Colonic mucosa (tissue), 4 donors: ENCODE measurements at regions not wholly inside any gene's neighbourhood (a gene's known extent, or its start where the extent isn't known, plus 50 kb on each side); places are given as distances from the start of the nearest gene placed in this dataset.

Experiments
- DNase-seq: peaks from one replicate; pipeline ENCODE4 v3.0.0-alpha.2; 2020
- H3K27ac ChIP-seq: fragments of 200-600 bp; one replicate; pipeline ENCODE4 v1.8.0; 2021
- H3K27me3 ChIP-seq: fragments of 200-600 bp; one replicate; pipeline ENCODE4 v1.8.0; 2021
- H3K36me3 ChIP-seq: fragments of 200-600 bp; one replicate; pipeline ENCODE4 v1.8.0; 2021
- H3K4me1 ChIP-seq: fragments of 200-600 bp; one replicate; pipeline ENCODE4 v1.8.0; 2021; ENCODE audit warnings: mild to moderate bottlenecking
- H3K4me3 ChIP-seq: fragments of 200-600 bp; one replicate; pipeline ENCODE4 v1.8.0; 2021
- H3K9ac ChIP-seq, 2 donors: one replicate each; pipeline ENCODE4 v1.7.0; 2013; ENCODE audit warnings: control low read depth in 2 of 2, low read depth in 2 of 2, low read length in 2 of 2
- H3K9me3 ChIP-seq: fragments of 200-600 bp; one replicate; pipeline ENCODE4 v1.8.0; 2021
- intact Hi-C: fragments of 100-400 bp; cut with DNase I; formaldehyde crosslinking; loops from one replicate; pipeline ENCODE4 v1.14.1; 2022
- TF ChIP-seq, protein P1 (sequence below): fragments of 200-600 bp; IDR thresholded peaks from one replicate; pipeline ENCODE4 v1.8.0; 2022; ENCODE audit warnings: antibody characterized with exemption, mild to moderate bottlenecking
- donor health status: healthy.
- donor health status: DM: no; HTN: no; CAD: no.
- donor health status: DM: no; HTN: no; CAD: no.

- Histone ChIP-seq H3K4me1 (no peaks in the 10 kb centered on the region), H3K27me3 (no peaks in the 10 kb centered on the region), H3K9ac (no peak overlapping the region), H3K9me3 (no peaks in the 10 kb centered on the region), H3K4me3 (no peak overlapping the region), H3K36me3 (no peaks in the 10 kb centered on the region), H3K27ac (no peak overlapping the region)
- TF ChIP-seq, protein P1, sequence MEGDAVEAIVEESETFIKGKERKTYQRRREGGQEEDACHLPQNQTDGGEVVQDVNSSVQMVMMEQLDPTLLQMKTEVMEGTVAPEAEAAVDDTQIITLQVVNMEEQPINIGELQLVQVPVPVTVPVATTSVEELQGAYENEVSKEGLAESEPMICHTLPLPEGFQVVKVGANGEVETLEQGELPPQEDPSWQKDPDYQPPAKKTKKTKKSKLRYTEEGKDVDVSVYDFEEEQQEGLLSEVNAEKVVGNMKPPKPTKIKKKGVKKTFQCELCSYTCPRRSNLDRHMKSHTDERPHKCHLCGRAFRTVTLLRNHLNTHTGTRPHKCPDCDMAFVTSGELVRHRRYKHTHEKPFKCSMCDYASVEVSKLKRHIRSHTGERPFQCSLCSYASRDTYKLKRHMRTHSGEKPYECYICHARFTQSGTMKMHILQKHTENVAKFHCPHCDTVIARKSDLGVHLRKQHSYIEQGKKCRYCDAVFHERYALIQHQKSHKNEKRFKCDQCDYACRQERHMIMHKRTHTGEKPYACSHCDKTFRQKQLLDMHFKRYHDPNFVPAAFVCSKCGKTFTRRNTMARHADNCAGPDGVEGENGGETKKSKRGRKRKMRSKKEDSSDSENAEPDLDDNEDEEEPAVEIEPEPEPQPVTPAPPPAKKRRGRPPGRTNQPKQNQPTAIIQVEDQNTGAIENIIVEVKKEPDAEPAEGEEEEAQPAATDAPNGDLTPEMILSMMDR, result no peak
- DNase-seq, result no peak
- intact Hi-C loops, result no loop called here
Measured at GRCh38 chr11:45435706-45436105, 149.6 kb upstream of the SYT13 start.

DNA sequence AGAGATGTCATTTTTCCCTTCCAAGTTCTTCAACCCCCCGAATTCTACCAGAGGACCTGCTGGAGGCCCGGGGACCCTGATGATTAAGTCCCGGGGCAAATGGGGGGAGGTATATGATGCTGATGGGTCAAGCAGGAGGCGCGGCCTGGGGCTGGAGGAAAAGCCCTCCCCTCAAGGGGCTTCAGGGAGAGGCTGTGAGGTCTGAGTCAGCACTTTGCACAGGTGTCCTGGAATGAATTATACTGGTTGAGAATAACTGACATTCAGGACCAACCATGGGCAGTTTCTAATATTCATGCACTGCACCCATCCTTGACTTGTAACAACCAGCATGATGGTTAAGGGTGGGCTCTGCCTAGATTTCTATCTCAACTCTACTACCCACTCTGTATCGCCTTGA is 146.8 kb upstream of the SYT13 start:
- DNase-seq, result no peak
- Histone ChIP-seq H3K27me3 (no peaks in the 10 kb centered on the region), H3K36me3 (no peaks in the 10 kb centered on the region), H3K9me3 (no peaks in the 10 kb centered on the region), H3K4me3 (no peak overlapping the region), H3K9ac (no peak overlapping the region), H3K27ac (no peak overlapping the region), H3K4me1 (no peaks in the 10 kb centered on the region)
- TF ChIP-seq, protein P1, result no peak
- intact Hi-C loops, result no loop called here

DNA sequence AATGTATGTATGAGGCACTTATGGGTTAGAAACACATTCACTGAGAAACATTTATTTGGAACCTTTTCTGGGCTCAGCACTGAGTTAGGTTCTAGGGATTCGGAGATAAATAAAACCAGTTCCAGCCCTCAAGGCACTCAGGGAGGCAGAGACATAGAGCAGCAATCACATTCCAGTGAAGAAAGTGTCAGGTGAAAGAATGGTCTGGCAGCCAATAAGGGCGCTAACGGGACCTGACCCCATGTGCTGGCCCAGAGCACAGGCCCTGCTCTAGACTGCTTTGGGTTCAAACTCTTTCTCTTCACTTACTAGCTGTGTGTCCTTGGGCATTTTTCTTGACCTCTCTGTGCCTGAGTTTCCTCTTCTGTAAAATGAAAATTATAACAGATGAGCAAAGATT is 146.0 kb upstream of the SYT13 start:
- intact Hi-C loops, result no loop called here
- H3K4me3 ChIP-seq, result no peak overlapping the region
- no peaks in the 10 kb centered on the region for H3K36me3 ChIP-seq
- TF ChIP-seq, protein P1, result no peak
- no peaks in the 10 kb centered on the region for H3K4me1 ChIP-seq
- H3K27me3 ChIP-seq, result no peaks in the 10 kb centered on the region
- no peak overlapping the region for H3K27ac ChIP-seq
- H3K9ac ChIP-seq, result no peak overlapping the region
- no peaks in the 10 kb centered on the region for H3K9me3 ChIP-seq
- no peak for DNase-seq

GRCh38 chr11:45431046-45432018 is 145.2 kb upstream of the SYT13 start:
- Histone ChIP-seq H3K27me3 (no peaks in the 10 kb centered on the region), H3K4me1 (no peaks in the 10 kb centered on the region), H3K36me3 (no peaks in the 10 kb centered on the region), H3K27ac (no peak overlapping the region), H3K9ac (no peak overlapping the region), H3K9me3 (no peaks in the 10 kb centered on the region), H3K4me3 (no peak overlapping the region)
- TF ChIP-seq, protein P1, result no peak
- DNase-seq, result no peak
- intact Hi-C loops, result no loop called here

GRCh38 chr11:45430361-45430760 is 144.2 kb upstream of the SYT13 start:
- Histone ChIP-seq H3K27me3 (no peaks in the 10 kb centered on the region), H3K27ac (no peak overlapping the region), H3K36me3 (no peaks in the 10 kb centered on the region), H3K4me1 (no peaks in the 10 kb centered on the region), H3K4me3 (no peak overlapping the region), H3K9me3 (no peaks in the 10 kb centered on the region), H3K9ac (no peak overlapping the region)
- no peak for DNase-seq
- TF ChIP-seq, protein P1, result no peak
- intact Hi-C loops, result no loop called here
